NCI-H2107 treated with DMSO at 0.1 percent for 48 hours (cell line): ENCODE measurements at regions not wholly inside any gene's neighbourhood (a gene's known extent, or its start where the extent isn't known, plus 50 kb on each side); places are given as distances from the start of the nearest gene placed in this dataset.
"Not testable (repeated sequence)": the region's sequence is repeated elsewhere in the genome, so short reads cannot be mapped to it uniquely, and the experiment has no call there.

Source experiments
- DNase-seq: peaks from one replicate; lab custom pipeline; 2025; ENCODE audit not compliant: unreplicated experiment; lab: John Stamatoyannopoulos, UW

- no peak for DNase-seq
Measured at GRCh38 chr3:102676424-102676823, 241.6 kb downstream of the ZPLD1 start.

- no peak for DNase-seq
Measured at GRCh38 chr3:102682741-102683140, 247.9 kb downstream of the ZPLD1 start.

- no peak for DNase-seq
Measured at GRCh38 chr3:102686792-102687191, 252.0 kb downstream of the ZPLD1 start.

GRCh38 chr3:102687851-102688555, 253.2 kb downstream of the ZPLD1 start:
- no peak for DNase-seq

- no peak for DNase-seq
Measured at GRCh38 chr3:102688556-102688930, 253.7 kb downstream of the ZPLD1 start.

GRCh38 chr3:102691507-102691906, 256.7 kb downstream of the ZPLD1 start:
- DNase-seq, result no peak

GRCh38 chr3:102699104-102699818, 264.4 kb downstream of the ZPLD1 start:
- DNase-seq, result no peak

GRCh38 chr3:102699819-102700140, 265.0 kb downstream of the ZPLD1 start:
- DNase-seq, result no peak

GRCh38 chr3:102712896-102713295, 278.1 kb downstream of the ZPLD1 start:
- no peak for DNase-seq

- DNase-seq, result no peak
Measured at GRCh38 chr3:102714567-102714966, 279.8 kb downstream of the ZPLD1 start.

GRCh38 chr3:102715030-102715697, 280.3 kb downstream of the ZPLD1 start:
- DNase-seq, result no peak

GRCh38 chr3:102718651-102719050, 283.8 kb downstream of the ZPLD1 start:
- no peak for DNase-seq

- DNase-seq, result no peak
Measured at GRCh38 chr3:102722317-102722716, 287.5 kb downstream of the ZPLD1 start.

GRCh38 chr3:102727340-102727739, 292.5 kb downstream of the ZPLD1 start:
- no peak for DNase-seq

- not testable (repeated sequence) for DNase-seq
Measured at GRCh38 chr3:102732581-102732980, 297.8 kb downstream of the ZPLD1 start.

GRCh38 chr3:102733791-102734563, 299.2 kb downstream of the ZPLD1 start:
- DNase-seq, result no peak

GRCh38 chr3:102735311-102735710, 300.5 kb downstream of the ZPLD1 start:
- no peak for DNase-seq

GRCh38 chr3:102736288-102736974, 301.6 kb downstream of the ZPLD1 start:
- no peak for DNase-seq

- no peak for DNase-seq
Measured at GRCh38 chr3:102736975-102737304, 302.1 kb downstream of the ZPLD1 start.

- DNase-seq, result no peak
Measured at GRCh38 chr3:102737353-102737752, 302.5 kb downstream of the ZPLD1 start.

- DNase-seq, result no peak
Measured at GRCh38 chr3:102741105-102741504, 306.3 kb downstream of the ZPLD1 start.
